GM21529 (cell line): ENCODE measurements at regions not wholly inside any gene's neighbourhood (a gene's known extent, or its start where the extent isn't known, plus 50 kb on each side); places are given as distances from the start of the nearest gene placed in this dataset.
A peak's percentile ranks its signal among the peaks of the same experiment; 100 is the strongest.

Experiments used
- ATAC-seq: cut with Tn5 transposase; IDR thresholded peaks from one replicate; pipeline ENCODE4 v1.9.1; 2021; ENCODE audit not compliant: unreplicated experiment

DNA sequence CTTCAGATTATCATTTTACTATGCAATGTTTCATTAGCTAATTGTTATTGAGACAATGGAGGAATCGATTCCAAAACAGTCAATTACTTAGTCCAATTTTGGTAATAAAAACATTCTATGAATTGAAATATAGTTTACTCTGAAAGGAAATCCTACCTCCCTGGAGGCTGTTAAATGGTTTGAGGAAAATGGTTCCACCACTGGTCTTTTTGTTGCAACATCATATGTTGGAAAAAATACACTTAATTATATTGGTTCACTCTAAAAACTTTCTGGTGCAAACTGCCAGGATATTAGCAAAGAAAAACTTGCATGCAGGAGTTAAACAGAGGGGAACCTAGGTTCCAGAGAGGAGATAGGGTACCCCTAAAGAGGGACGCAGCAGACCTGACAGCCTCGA lies 267.3 kb upstream of the LYZL1 start:
- no peak for ATAC-seq

- no peak for ATAC-seq
These were observed 266.4 kb upstream of the LYZL1 start for GRCh38 chr10:29022513-29022912.

- no peak for ATAC-seq
These were observed 265.2 kb upstream of the LYZL1 start for GRCh38 chr10:29023678-29024077.

GRCh38 chr10:29026065-29026797 lies 262.6 kb upstream of the LYZL1 start:
- no peak for ATAC-seq

- no peak for ATAC-seq
These were observed 261.9 kb upstream of the LYZL1 start for GRCh38 chr10:29026802-29027580.

DNA sequence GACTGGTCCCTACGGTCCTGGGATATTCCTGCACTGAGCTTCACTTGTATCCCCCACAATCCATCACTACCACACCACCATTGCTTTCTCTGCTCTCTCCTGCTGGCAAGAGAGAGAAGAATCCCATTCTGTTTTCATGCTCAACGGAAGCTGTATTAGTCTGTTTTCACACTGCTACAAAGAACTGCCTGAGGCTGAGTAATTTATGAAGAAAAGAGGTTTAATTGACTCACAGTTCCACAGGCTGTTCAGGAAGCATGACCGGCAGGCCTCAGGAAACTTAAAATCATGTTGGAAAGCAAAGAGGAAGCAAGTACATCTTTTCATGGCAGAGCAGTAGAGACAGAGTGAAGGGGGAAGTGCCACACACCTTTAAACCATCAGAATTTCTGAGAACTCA lies 260.4 kb upstream of the LYZL1 start:
- no peak for ATAC-seq

DNA sequence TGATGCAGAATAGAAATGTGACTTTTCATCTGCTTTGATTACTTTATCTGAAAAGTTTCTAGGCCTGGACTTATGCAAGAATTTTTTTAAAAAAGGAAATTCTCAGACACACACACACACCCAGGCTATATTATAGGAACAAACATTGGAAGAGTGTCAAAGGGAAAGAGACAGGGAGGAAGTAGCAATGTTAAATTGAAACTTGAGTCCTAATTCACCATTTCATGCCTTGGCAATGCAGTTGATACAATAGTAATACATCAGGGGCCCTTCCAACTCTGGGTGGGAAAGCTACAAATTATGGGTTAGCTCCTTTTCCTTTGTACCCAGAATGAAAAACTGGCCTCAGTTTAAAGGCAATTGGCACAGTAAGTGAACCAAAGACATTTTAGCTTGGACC lies 258.0 kb upstream of the LYZL1 start:
- ATAC-seq = no peak

GRCh38 chr10:29032169-29032568 lies 256.7 kb upstream of the LYZL1 start:
- no peak for ATAC-seq

DNA sequence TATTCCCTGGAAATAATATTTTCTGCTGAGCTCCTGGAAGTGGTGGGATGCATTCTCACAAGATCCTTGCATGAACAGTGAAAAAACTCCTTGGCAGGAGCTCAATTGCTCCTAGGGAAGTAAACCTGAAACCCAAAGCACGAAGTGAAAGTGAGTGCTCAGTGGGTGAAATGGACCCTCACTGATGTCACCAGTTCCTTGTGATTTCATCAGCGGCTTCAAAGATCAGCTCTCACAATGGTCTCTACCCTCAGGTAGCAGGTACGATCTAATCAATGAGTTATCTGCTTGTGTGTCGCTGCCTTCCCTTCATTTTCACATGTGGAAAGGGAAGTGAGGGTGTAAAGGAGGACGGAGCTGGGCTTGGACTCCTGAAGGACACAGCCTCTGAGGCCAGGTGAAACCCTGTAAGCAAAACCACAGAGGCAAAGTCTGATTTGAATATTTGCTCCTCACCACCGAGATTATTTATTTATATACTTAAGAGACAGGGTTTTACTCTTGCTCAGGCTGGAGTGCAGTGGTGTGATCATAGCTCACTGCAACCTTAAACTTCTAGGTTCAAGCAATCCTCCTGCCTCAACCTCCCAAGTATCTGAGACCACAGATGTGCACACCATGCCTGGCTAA lies 255.4 kb upstream of the LYZL1 start:
- peak; percentile 85 for ATAC-seq

DNA sequence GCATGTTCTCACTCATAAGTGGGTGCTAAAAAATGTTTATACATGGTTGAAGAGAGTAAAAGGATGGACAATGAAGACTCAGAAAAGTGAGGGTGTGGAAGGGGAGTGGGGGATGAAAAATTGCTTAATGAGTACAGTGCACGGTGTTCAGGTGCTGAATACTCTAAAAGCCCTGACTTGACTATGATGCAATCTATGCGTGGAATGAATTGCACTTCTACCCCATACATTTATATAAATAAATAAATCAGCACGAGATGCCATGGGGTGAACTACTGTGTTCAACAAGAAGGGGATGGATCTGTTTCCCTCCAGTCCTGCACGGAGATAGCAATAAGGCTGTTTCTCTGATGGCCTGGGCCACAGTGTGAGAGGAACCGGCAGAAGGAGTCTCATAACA lies 254.3 kb upstream of the LYZL1 start:
- ATAC-seq = no peak

DNA sequence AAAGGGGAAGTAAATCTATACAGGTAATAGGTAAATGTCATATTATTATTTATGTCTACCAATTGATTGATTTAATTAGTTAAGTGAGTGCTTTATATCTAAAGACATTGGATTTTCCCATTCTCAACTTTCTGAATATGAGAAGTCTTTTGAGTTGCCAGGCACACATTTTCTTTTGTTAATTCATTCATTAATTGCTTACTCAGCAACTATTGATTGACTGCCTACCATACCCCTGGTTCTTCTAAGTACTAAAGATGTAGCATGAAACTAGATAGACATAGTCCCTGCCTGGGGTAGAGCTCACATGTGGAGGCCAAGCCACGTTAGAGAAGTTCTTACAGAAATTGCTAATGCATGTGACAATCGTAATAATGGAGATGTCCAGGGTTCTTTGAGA lies 253.1 kb upstream of the LYZL1 start:
- no peak for ATAC-seq

DNA sequence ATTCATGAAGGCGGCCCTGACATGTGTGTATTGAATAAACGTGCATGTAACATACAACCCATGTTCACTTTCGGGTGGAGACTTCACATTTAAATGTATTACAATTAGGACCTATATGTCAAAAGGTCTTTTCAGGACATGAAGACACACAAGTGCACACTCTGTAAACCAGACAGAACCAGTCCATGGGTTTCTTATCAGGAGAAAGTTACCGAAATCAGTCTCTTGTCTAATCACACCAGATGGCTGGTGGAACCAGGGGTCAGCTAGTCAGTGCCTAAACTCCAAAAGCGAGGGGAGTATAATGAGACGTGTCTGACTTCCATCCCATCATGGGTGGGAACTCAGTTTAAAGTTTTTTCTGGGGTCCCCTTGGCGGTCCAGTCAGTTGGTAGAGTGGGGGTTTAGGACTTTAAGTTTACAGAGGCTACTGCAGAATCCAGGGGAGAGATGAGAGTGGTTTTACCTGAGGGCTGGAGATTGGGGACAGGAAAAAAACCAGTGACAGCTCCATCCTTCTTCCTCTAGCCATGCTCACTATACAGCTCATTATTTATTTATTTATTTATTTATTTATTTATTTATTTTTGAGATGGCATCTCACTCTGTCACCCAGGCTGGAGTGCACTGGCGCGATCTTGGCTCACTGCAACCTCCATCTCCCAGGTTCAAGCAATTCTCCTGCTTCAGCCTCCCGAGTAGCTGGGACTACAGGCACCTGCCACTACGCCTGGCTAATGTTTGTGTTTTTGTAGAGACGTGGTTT lies 251.3 kb upstream of the LYZL1 start:
- no peak for ATAC-seq

- no peak for ATAC-seq
These were observed 249.8 kb upstream of the LYZL1 start for GRCh38 chr10:29039091-29039490.

DNA sequence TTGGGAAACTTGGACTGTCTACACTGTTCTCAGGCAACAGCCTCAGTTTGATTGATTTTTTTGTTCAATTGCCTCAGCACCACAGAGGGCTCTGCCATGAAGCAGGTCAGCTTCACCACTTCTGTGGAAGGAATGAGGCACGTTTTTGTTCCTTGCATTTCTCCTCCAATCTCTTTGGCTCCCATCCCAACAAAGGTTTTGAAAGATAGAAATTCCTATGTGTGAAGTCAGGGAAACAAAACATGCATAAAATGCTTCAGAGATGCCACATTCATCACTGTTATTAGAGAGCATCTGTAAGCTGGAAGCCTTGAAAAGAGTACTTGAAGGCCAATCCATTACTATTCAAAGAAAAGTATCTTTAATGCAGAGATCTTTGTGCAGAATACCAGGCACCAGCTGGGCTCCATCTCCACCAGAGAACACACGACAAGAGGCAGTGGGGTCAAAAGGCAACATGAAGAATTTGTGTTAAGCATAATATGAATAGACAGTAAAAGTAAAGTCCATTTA lies 249.1 kb upstream of the LYZL1 start:
- no peak for ATAC-seq

DNA sequence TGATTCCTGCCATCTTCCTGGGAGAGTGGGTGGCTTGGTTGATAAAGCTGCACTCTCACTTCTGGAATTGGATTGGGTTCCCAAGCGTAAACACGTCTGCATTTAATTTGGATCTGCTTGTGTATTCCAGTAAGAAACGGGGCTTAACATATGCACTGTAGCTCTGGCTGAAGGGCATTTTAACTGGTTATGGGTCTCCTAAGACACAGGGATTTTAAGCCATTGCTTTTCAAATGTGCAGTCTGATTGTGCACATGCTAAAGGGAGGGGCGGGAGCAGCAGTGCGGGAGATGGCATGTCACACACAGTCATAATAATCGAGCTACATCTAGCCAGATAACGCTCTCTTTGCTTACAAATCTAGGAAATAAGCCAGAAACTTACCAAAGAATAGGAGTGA lies 247.3 kb upstream of the LYZL1 start:
- no peak for ATAC-seq

GRCh38 chr10:29048506-29048905 lies 240.4 kb upstream of the LYZL1 start:
- no peak for ATAC-seq

DNA sequence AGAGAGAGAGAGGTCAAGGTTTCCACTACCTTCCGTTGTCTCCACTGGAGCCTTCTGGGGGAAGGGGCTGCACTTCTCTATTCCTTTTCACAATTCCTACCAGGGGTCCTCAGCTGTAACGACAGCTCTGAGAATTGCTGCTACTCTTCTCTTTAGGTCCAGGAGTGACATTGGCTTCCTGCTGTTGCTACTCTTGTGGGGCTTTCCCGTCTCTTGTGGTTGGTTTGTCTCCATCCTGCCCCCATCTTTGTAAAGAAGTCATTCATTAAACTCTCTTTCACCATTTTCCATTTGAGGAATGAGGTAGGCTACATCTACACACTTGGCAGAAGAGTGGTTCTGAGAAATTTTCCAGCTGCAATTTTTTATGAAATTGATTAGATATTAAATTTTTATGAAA lies 238.8 kb upstream of the LYZL1 start:
- peak; percentile 67 for ATAC-seq

DNA sequence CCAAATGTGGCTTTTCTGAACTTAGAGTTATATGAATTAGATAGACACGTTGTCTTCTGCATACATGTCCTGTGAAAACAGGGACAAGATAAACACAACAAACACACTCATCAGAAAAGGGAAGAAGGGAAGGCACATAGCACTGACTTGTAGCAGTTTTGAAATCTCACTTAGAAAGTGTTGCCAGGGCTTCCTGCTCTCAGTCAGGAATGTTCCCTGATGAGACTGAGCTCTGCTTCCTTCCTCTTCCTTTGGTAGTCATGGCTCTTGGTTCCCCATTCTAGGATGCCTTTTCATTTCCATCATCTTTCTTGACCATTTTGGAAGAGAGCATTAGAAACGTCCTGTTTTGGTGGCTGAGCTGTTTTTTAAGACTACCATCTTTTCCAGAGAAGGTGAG lies 233.8 kb upstream of the LYZL1 start:
- ATAC-seq = no peak

GRCh38 chr10:29056729-29057128 lies 232.1 kb upstream of the LYZL1 start:
- ATAC-seq = no peak

DNA sequence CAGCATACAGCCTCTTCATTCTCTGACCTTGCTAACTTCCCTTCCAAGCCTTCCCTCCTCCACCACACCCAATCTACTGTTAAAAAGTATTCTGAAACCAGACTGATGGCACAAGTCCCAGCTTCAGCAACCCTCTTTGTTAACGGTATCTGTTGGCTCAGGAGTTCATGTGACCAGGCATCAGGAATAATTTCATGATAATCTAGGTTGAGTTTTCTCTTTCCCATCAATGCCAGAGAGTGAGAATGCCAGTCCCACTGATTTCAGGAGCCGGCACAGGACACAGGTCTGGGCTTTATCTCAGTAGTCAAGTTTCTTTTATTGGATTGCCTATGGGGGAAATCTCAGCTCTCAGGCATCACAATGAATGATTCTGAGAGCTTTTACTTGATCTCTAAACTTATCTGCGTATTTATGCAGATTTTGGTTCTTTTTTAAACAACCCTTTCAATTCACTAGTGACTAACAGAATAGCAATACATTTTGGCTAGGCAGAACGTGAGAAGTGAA lies 231.0 kb upstream of the LYZL1 start:
- ATAC-seq = no peak
